ENCODE measurements at regions not wholly inside any gene's neighbourhood (a gene's known extent, or its start where the extent isn't known, plus 50 kb on each side); places are given as distances from the start of the nearest gene placed in this dataset.
"Not testable (repeated sequence)": the region's sequence is repeated elsewhere in the genome, so short reads cannot be mapped to it uniquely, and the experiment has no call there.

DNA sequence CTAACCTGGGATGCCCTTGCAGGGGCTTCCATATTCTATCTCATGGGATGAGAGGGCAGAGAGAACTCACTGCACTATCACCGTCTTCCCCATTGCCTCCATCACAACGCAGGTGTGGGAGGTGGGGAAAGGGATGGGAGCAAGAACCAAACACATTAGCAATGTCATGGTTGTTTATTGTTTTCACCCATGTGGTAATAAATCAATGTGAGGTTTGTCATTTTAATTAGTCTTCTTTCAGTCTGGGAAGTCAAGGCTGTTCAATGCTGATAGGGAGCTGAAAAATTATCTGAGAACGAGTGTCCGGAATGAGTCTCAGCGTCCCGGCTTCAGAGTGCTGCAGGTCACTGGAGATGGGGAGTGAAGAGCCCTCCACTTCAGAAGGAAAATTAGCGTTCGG lies 268.5 kb downstream of the DUSP10 start:
- no peak for DNase-seq

DNA sequence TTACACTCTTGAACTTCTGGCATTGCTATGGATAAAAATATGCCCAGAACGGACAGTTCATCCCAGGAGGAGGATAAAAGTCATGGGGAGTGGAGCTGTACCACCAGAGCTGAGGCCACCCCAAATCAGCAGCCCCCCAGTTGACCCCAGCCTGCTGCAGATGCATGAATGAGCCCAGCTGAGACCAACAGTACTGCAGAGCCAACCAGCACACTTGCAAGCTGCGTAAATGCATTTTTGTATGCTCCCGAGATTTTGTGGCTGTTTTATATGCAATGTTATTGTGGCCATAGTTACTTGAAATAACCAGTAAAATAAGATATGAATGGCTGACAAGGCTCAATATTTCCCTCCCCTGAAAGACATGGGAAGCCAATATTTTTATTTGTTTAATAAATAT lies 264.6 kb downstream of the DUSP10 start:
- DNase-seq, result no peak

GRCh38 chr1:221478050-221478949 lies 263.6 kb downstream of the DUSP10 start:
- peak in 8 of 14 donors; percentile 3 to 26 (median 12) for DNase-seq

GRCh38 chr1:221487781-221488524 lies 253.9 kb downstream of the DUSP10 start:
- no peak for DNase-seq

DNA sequence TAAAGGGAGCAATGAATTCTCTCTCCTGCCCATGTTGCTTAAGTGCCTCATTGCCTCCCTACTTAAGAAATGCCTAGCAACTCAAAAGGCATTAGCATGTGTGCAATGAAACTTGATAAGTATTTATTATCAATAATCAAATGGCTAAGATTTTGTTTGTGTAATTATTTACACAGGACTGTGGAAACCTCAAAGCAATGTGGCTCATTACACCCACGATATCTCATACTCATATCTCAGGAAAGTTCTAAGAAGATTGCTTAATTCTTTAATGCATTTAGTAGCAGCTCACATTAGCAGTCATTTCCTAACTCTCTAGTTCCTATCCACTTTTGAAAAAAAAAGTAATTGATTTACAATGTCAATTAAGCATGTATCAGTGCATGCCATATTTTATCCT lies 253.3 kb downstream of the DUSP10 start:
- no peak for DNase-seq

DNA sequence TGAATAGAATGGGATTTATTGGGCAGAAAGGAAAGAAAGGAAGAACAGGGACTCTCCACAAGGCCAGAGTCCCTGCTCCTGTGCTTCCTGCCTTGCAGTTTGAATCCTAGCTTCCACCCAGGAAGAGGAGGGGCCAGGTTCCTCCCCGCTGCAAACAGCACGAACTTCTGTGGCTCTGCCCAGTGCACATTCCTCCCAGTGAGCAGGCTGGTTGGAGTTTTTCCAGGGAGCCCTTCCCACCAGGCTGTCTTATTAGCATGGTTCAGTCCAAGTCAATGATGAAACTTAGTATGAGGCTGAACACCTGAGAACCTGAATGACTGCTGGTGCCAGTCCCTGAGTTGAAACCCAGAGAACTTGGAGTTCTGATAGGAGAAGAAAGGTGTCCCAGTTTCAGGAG lies 247.2 kb downstream of the DUSP10 start:
- no peak for DNase-seq

- no peak for DNase-seq
Measured at GRCh38 chr1:221497046-221497445, 244.8 kb downstream of the DUSP10 start.

GRCh38 chr1:221503268-221503667 lies 238.6 kb downstream of the DUSP10 start:
- no peak for DNase-seq

DNA sequence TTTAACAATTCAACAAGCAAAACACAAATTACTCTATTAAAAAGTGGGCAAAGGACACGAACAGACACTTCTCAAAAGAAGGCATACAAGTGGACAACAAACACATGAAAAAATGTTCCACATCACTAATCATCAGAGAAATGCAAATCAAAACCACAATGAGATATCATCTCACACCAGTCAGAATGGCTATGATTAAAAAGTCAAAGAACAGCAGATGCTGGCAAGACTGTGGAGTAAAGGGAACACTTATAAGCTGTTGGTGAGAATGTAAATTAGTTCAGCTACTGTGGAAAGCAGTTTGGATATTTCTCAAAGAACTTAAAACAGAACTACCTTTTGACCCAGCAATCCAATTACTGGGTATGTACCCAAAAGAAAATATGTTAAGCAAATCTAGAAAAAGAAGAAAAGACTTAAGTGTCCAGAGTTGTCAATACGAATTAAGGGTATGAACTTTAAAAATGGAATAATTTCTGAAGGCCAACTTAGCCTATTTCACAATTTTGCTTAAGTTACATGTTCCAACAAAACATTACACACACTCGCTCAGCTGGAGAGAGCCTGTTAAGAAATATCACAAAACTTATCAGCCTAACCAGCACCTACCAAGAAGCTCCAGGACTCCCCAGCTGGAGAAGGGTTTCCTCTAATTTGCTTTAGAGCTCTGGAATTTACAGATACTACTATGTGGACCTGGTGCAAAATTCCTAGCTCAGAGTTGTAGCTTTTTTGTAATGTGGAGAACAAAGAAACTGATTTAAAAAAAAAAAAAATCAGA lies 232.1 kb downstream of the DUSP10 start:
- DNase-seq, result no peak

DNA sequence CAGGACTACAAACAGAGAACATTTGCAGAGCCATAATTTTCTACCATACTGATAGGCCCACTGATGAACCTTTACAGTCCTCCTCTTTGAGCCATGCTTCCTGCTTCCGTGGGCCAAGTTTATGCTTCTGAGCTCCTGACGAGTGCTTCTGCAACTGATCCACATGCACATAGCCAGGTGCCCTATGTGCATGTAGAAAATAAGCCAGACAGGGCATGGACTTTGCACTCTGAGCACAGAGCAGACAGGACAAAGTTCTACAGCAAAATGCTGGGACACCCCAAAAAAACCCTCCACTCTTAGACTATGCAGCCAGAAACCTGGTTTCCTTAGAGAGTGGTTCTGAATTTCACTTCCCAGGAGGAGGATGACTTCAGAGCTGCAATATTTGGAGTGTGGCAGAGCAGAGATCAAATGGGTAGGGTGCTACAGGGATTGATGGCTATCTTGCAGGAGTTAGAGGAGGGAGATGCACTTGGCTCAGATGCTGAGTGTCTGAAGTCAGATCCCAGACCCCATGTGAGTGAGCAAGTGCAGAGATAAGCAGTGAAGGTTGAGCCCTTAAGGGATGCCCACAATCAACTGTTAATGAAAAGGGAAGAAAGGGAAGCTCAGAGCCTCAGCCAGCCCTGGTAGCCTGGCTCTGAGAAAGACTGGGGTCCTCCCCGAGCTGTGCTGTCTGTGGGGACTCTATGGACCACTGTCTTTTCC lies 230.9 kb downstream of the DUSP10 start:
- DNase-seq, result no peak

- DNase-seq, result no peak
Measured at GRCh38 chr1:221511797-221512196, 230.1 kb downstream of the DUSP10 start.

GRCh38 chr1:221514806-221515205 lies 227.1 kb downstream of the DUSP10 start:
- DNase-seq, result no peak

GRCh38 chr1:221515496-221515895 lies 226.4 kb downstream of the DUSP10 start:
- DNase-seq, result no peak

- no peak for DNase-seq
Measured at GRCh38 chr1:221517961-221518360, 223.9 kb downstream of the DUSP10 start.

DNA sequence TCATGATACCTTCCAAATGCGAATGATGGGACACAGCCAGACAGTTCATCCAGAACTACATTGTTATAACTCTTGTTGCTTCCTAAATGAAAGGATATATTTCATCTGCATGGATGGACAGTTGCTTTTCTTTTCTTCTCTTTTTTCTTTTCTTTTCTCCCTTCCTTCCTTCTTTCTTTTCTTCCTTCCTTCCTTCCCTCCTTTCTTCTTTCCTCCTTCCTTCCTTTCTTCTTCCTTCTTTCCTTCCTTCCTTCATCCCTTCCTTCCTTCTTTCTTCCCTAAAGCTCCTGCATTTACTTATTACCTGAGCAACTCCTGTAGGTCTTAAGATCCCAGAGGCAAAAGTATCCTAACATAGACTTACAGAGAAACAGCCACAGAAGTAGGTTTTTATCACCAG lies 221.6 kb downstream of the DUSP10 start:
- DNase-seq, result no peak

GRCh38 chr1:221521686-221522085 lies 220.2 kb downstream of the DUSP10 start:
- no peak for DNase-seq

GRCh38 chr1:221522529-221522940 lies 219.4 kb downstream of the DUSP10 start:
- DNase-seq, result no peak

DNA sequence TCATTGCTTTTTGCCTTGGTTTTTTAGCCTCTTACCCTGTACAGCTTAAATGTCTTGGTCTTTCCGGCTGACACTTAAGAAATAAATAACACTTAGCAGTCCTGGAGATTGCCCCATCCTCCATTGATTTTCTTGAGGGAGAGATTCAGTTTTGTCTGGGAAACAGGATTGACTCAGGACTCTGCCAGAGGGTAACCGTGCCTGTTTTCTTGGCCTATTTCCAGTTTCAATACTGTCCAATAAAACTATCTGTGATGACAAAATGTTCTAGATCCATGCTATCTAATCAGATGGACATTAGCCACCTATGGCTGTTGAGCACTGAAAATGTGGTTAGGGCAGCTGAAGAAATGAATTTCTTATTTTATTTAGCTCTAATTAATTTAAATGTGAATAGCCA lies 216.1 kb downstream of the DUSP10 start:
- DNase-seq, result no peak

DNA sequence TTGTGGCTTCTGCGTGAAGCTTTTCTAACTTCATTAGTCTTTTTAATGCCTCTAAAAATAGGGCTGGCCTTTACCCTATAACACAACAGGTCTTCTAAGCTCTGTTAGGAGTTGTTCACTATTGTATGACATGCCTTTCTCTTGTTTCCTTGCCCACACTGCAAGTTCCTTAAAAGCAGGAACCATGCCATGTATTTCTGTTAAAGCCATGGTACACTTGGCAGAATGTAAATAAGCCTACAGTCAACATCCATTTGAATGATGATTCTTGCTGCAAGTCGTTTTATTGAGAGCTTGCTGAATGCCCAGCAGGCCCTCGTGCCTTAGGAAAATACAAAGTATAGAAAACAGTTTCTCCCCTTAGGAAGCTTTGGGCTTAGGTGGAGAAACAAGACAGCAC lies 214.6 kb downstream of the DUSP10 start:
- DNase-seq, result no peak

GRCh38 chr1:221527886-221528624 lies 213.8 kb downstream of the DUSP10 start:
- no peak for DNase-seq

DNA sequence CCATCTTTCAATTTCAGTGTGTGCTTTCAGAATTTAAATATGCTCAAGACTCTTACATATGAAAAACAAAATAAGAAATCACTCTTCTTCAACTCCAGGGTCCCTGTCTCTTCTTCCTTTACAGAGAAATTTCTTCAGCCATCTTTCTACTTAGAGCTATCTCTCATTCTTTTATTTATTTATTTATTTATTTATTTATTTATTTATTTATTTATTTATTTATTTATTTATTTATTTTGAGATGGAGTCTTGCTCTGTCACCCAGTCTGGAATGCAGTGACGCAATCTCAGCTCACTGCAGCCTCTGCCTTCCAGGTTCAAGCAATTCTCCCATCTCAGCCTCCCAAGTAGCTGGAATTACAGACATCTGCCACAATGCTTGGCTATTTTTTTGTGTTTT lies 211.7 kb downstream of the DUSP10 start:
- DNase-seq, result not testable (repeated sequence)

GRCh38 chr1:221530791-221531190 lies 211.1 kb downstream of the DUSP10 start:
- no peak for DNase-seq

All from C1 segment of cervical spinal cord (tissue), 14 donors.